HFF-Myc (cell line): ENCODE measurements at regions not wholly inside any gene's neighbourhood (a gene's known extent, or its start where the extent isn't known, plus 50 kb on each side); places are given as distances from the start of the nearest gene placed in this dataset.

ENCODE experiments used
- DNase-seq: peaks from one replicate; pipeline ENCODE4 v3.0.0-alpha.2; 2011; ENCODE audit warnings: low read depth; ENCODE audit errors: extremely low read depth
- H3K4me3 ChIP-seq: replicated peaks from 2 replicates; pipeline ENCODE4 v1.5.1; 2011; ENCODE audit warnings: low read depth, mild to moderate bottlenecking, control low read depth, low read length
- TF ChIP-seq, protein P1 (sequence below): IDR thresholded peaks from 2 replicates; pipeline ENCODE4 v1.5.1; 2012; ENCODE audit warnings: mild to moderate bottlenecking, low read depth, low read length, control low read depth; ENCODE audit errors: missing control alignments

DNA sequence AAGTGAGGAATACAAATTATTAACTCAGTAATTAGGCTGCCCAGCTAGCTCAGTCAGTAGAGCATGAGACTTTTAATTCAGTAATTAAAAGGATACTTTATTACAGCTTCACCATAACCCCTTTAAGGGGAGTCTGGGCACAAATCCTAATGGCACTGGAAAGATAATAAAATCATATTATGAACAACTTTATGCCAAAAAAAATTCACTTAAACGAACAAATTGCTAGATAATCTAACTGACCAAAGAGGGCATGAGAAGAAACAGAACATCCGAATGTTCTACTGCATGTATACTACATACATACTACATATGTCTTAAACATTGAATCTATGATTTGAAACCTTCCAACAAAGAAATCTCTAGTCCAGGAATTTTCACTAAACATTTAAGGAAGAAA lies 159.5 kb downstream of the CYP26B1 start:
- no peak overlapping the region for H3K4me3 ChIP-seq
- no peak for DNase-seq
- TF ChIP-seq, protein P1, sequence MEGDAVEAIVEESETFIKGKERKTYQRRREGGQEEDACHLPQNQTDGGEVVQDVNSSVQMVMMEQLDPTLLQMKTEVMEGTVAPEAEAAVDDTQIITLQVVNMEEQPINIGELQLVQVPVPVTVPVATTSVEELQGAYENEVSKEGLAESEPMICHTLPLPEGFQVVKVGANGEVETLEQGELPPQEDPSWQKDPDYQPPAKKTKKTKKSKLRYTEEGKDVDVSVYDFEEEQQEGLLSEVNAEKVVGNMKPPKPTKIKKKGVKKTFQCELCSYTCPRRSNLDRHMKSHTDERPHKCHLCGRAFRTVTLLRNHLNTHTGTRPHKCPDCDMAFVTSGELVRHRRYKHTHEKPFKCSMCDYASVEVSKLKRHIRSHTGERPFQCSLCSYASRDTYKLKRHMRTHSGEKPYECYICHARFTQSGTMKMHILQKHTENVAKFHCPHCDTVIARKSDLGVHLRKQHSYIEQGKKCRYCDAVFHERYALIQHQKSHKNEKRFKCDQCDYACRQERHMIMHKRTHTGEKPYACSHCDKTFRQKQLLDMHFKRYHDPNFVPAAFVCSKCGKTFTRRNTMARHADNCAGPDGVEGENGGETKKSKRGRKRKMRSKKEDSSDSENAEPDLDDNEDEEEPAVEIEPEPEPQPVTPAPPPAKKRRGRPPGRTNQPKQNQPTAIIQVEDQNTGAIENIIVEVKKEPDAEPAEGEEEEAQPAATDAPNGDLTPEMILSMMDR, result no peak

DNA sequence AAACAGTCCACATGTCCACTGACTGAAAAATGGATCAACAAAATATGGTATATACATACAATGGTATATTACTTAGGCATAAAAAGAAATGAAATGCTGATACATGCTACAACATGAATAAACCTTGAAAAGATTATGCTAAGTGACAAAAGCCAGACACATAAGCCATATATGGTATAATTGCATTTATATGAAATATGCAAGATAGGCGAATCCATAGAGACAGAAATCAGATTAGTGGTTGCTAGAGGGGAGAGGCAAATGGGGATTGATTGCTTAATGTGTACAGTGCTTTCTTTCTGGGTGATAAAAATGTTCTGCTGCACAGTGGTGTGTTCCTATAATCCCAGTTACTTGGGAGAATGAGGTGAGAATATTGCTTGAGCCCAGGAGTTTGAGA lies 171.0 kb downstream of the CYP26B1 start:
- DNase-seq, result no peak
- TF ChIP-seq, protein P1, result no peak
- no peak overlapping the region for H3K4me3 ChIP-seq

DNA sequence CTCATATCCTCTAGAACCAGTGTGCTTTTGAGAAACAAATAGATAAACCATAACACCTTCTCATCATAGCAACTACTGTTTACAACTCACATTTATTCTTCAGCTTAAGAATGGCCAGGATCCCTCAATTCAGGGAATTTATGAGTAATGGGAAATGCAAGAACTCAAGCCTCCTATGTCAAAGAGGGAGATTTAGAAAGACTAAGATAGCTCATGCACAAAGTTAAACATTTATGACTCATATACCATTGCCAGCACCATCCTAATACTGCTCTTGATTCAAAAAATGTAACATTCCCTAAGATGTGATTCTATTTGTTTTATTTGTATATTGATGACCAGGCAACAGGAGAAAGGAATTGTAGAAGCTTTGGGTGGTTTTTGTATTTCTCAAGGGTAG lies 172.8 kb downstream of the CYP26B1 start:
- no peak for DNase-seq
- TF ChIP-seq, protein P1, result no peak
- no peak overlapping the region for H3K4me3 ChIP-seq

DNA sequence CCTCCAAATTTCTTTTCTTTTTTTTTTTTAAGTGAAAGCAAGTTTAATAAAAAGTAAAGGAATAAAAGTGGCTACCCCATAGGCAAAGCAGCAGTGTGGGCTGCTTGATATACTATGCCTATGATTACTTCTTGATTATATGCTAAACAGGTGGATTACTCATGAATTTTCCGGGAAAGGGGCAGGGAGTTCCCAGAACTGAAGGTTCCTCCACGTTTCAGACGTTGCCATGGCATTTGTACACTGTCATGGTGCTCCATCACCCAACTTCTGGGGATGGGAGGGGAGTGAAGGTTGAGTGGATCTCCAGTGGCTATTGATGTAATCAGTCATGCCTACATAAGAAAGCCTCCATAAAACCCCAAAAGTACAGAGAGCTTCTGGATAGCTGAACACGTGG lies 176.2 kb downstream of the CYP26B1 start:
- DNase-seq, result no peak
- TF ChIP-seq, protein P1, result no peak
- H3K4me3 ChIP-seq, result no peak overlapping the region

DNA sequence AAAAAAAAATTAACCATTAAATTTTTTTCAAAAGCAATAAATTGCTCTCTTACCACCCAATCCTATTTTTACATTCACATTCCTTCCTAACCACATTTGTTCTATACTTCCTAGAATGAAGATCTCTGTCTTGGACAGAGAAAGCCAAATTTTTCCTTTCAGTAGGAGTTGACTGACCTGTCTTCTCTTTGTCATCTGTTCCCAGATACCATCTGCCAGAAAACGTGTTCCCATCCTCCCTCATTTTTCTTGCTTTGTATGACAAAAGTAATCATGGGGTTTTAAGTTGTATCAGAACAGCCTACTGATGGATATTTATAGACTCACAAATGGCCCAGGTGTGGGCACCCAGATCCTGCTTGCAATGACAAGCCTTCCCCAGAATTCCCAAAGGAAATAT lies 182.1 kb downstream of the CYP26B1 start:
- TF ChIP-seq, protein P1, result no peak

DNA sequence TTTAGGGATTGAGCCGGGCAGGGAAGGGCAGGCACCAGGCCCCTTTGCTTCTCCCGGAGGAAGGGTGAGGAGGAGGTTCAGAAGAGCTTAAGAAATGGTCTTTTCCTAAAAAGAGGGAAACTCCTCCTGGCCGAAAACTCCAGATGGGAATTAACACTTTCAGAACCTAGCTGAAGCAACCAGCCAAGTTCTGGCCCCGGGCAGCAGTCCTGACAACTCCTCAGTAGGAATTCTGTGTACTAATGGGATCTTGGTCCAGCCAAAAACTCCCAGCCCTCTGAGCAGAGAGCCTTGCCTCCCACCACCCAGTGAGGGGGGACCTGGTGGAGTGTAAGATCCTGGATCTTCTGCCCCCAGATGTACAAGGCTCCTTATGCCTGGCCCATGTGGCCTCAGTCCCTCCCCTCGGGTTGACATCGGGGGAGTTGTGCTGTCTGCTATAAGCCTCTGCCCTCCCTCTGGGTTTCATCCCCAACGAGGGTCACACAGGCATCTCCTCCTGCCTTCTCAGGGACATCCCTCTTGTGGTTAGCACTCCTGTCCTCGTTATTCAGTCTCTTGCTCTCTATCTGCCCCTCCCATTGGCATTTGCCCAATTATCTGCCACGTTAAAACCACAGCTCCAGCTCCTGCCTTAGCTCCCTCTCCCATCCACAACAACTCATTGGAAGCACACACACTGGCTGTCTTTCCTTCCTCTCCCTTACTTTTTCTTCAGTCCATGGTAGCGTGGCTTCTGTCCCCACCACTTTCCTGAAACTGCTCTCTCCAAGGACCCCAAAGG lies 184.6 kb downstream of the CYP26B1 start:
- no peak for DNase-seq
- TF ChIP-seq, protein P1, result no peak
- no peak overlapping the region for H3K4me3 ChIP-seq

More for the DNA sequence above, 182.1 kb downstream of the CYP26B1 start:
- H3K4me3 ChIP-seq, result no peak overlapping the region
- DNase-seq, result no peak

DNA sequence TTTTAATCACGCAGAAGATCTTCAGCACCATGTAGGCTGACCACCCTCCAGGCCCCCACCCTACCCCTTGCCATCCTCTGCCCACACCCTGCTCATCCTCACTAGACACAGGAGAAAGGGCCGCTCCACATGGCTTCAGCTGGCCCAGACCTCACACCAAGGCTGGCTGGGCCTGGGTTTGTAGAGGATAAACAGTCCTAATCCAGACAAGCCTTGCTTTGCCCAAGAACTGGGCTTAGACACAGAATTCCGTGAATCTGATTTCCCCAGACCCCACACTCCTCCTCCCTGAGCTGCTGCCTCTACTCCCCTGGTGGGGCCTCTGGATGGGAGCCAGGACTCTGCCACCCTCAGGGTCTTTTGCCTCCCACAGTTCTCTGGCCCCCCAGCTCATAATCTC lies 185.3 kb downstream of the CYP26B1 start:
- no peak overlapping the region for H3K4me3 ChIP-seq
- TF ChIP-seq, protein P1, result no peak

More for the DNA sequence above, 185.3 kb downstream of the CYP26B1 start:
- no peak for DNase-seq
